Sigmoid colon (tissue), 4 donors: ENCODE measurements at regions not wholly inside any gene's neighbourhood (a gene's known extent, or its start where the extent isn't known, plus 50 kb on each side); places are given as distances from the start of the nearest gene placed in this dataset.

ENCODE experiments used
- CTCF ChIP-seq, 4 experiments: fragments of 450-650 bp in 3 of 4; fragments of 200-600 bp in 1 of 4; IDR thresholded peaks; one replicate each; pipeline ENCODE4 v1.5.1; 2016 to 2019; ENCODE audit warnings: antibody characterized with exemption in 4 of 4, mild to moderate bottlenecking in 3 of 4, moderate library complexity in 2 of 4
- POLR2A ChIP-seq, 2 donors: fragments of 450-650 bp; IDR thresholded peaks; one replicate each; pipeline ENCODE4 v1.6.1; 2016; ENCODE audit warnings: antibody characterized with exemption in 2 of 2, mild to moderate bottlenecking in 2 of 2, moderate library complexity in 2 of 2
- POLR2AphosphoS5 ChIP-seq, 4 donors: sonication (generic); formaldehyde crosslinking; IDR thresholded peaks; one replicate each; pipeline ENCODE4 v1.6.1; 2017; ENCODE audit warnings: antibody characterized with exemption in 4 of 4

- no peak for TF ChIP-seq CTCF (IDR thresholded peaks at IDR 0.05)
- no peak for TF ChIP-seq POLR2AphosphoS5 (IDR thresholded peaks at IDR 0.05)
- no peak for TF ChIP-seq POLR2A (IDR thresholded peaks at IDR 0.05)
Observed at GRCh38 chr6:51098246-51098645, 279.6 kb downstream of the TFAP2B start.
